ENCODE measurements at regions not wholly inside any gene's neighbourhood (a gene's known extent, or its start where the extent isn't known, plus 50 kb on each side); places are given as distances from the start of the nearest gene placed in this dataset.

GRCh38 chr4:123812066-123812390 lies 415.4 kb downstream of the SPRY1 start:
- TF ChIP-seq YY1 (IDR thresholded peaks at IDR 0.05; ENCODE audit: insufficient read depth, insufficient read length) = no peak
- no peak for TF ChIP-seq SUZ12 (IDR thresholded peaks at IDR 0.05; ENCODE audit: extremely low read depth, insufficient read depth, insufficient read length)
- TF ChIP-seq ZNF274 (IDR thresholded peaks at IDR 0.05; ENCODE audit: low read depth, low read length) = no peak

Data from NT2/D1 (cell line).